Panc1 (cell line): ENCODE measurements at regions not wholly inside any gene's neighbourhood (a gene's known extent, or its start where the extent isn't known, plus 50 kb on each side); places are given as distances from the start of the nearest gene placed in this dataset.

Source experiments
- ATAC-seq: fragments of 200-7000 bp; cut with Tn5 transposase; 2 replicates; pipeline ENCODE4 v1.9.1; 2020; ENCODE audit warnings: mild to moderate bottlenecking, moderate library complexity
- BruUV-seq: library from RNA; stranded (reverse); fragments of 400-500 nt; replicated peaks from 2 replicates; lab custom pipeline; 2021; lab: Mats Ljungman, UMichigan
- CTCF ChIA-PET: fragments of 300-600 bp; sonication (Branson Sonifier 250); formaldehyde crosslinking; loops from one replicate; lab custom pipeline; 2022; ENCODE audit warnings: antibody characterized with exemption; lab: Charles Lee
- POLR2A ChIA-PET: fragments of 300-600 bp; sonication (Branson Sonifier 250); formaldehyde crosslinking; loops from one replicate; lab custom pipeline; 2022; ENCODE audit warnings: antibody characterized with exemption; lab: Charles Lee
- DNase-seq: peaks from one replicate; pipeline ENCODE4 v3.0.0-alpha.2; 2010; ENCODE audit warnings: low read depth, low spot score
- H3K27ac ChIP-seq: 2 replicates; pipeline ENCODE4 v1.5.1; 2011; ENCODE audit warnings: mild to moderate bottlenecking, low read length, inconsistent platforms
- H3K27me3 ChIP-seq: fragments of 200-500 bp; sonication (Bioruptor generic); 2 replicates; pipeline ENCODE4 v1.6.0; 2014; ENCODE audit warnings: low read length, inconsistent platforms; ENCODE audit not compliant: control insufficient read depth, insufficient read depth
- H3K36me3 ChIP-seq: fragments of 200-500 bp; sonication (Bioruptor generic); 2 replicates; pipeline ENCODE4 v1.5.1; 2014; ENCODE audit warnings: inconsistent platforms, mild to moderate bottlenecking, low read length, moderate library complexity; ENCODE audit not compliant: control insufficient read depth, insufficient read depth
- H3K4me1 ChIP-seq: 2 replicates; pipeline ENCODE4 v1.5.1; 2011; ENCODE audit warnings: inconsistent platforms, mild to moderate bottlenecking, low read length, moderate library complexity; ENCODE audit not compliant: control insufficient read depth, insufficient read depth
- H3K4me3 ChIP-seq, 2 experiments: 2 replicates each; pipeline ENCODE4 v1.5.1; 2011 to 2012; ENCODE audit warnings: low read depth in 2 of 2, low read length in 2 of 2, mild to moderate bottlenecking in 2 of 2, inconsistent platforms in 1 of 2, moderate library complexity in 1 of 2
- H3K9me3 ChIP-seq: fragments of 200-500 bp; sonication (Bioruptor generic); 2 replicates; pipeline ENCODE4 v1.5.1; 2014; ENCODE audit warnings: low read depth, mild to moderate bottlenecking, inconsistent platforms, low read length, moderate library complexity; ENCODE audit not compliant: control insufficient read depth, insufficient read depth
- POLR2AphosphoS5 ChIP-seq: IDR thresholded peaks from 2 replicates; pipeline ENCODE4 v1.6.1; 2012; ENCODE audit warnings: mild to moderate bottlenecking, low read depth, low read length, moderate library complexity
- SIN3A ChIP-seq: IDR thresholded peaks from 2 replicates; pipeline ENCODE4 v1.6.1; 2012; ENCODE audit warnings: low read depth, mild to moderate bottlenecking, low read length, moderate library complexity, borderline replicate concordance; ENCODE audit not compliant: insufficient read depth
- TCF7L2 ChIP-seq: IDR thresholded peaks from 2 replicates; pipeline ENCODE4 v1.6.1; 2011; ENCODE audit warnings: mild to moderate bottlenecking, low read depth, low read length, inconsistent platforms
- in situ Hi-C: cut with HindIII; loops from 2 replicates; pipeline ENCODE4 v1.10.0; 2016; ENCODE audit warnings: low sequenced_read_pairs, low pct_unique_long_range_greater_than_20kb
- intact Hi-C: fragments of 100-400 bp; cut with micrococcal nuclease; formaldehyde crosslinking; loops from one replicate; pipeline ENCODE4 v1.10.0; 2022; ENCODE audit not compliant: unreplicated experiment
- TF ChIP-seq, protein P1 (sequence below), 2 experiments: IDR thresholded peaks; 2 replicates each; pipeline ENCODE4 v1.6.1; 2011 to 2012; ENCODE audit warnings: low read depth in 2 of 2, control low read depth in 1 of 2, low read length in 1 of 2, mild to moderate bottlenecking in 1 of 2, moderate library complexity in 1 of 2; ENCODE audit not compliant: insufficient read depth in 1 of 2
- TF ChIP-seq, protein P2 (sequence below): fragments of 450-650 bp; IDR thresholded peaks from 2 replicates; pipeline ENCODE4 v1.5.1; 2017; ENCODE audit warnings: mild to moderate bottlenecking

- H3K9me3 ChIP-seq: no peaks in the 10 kb centered on the region
- H3K4me1 ChIP-seq: no peaks in the 10 kb centered on the region
- TF ChIP-seq, protein P1, sequence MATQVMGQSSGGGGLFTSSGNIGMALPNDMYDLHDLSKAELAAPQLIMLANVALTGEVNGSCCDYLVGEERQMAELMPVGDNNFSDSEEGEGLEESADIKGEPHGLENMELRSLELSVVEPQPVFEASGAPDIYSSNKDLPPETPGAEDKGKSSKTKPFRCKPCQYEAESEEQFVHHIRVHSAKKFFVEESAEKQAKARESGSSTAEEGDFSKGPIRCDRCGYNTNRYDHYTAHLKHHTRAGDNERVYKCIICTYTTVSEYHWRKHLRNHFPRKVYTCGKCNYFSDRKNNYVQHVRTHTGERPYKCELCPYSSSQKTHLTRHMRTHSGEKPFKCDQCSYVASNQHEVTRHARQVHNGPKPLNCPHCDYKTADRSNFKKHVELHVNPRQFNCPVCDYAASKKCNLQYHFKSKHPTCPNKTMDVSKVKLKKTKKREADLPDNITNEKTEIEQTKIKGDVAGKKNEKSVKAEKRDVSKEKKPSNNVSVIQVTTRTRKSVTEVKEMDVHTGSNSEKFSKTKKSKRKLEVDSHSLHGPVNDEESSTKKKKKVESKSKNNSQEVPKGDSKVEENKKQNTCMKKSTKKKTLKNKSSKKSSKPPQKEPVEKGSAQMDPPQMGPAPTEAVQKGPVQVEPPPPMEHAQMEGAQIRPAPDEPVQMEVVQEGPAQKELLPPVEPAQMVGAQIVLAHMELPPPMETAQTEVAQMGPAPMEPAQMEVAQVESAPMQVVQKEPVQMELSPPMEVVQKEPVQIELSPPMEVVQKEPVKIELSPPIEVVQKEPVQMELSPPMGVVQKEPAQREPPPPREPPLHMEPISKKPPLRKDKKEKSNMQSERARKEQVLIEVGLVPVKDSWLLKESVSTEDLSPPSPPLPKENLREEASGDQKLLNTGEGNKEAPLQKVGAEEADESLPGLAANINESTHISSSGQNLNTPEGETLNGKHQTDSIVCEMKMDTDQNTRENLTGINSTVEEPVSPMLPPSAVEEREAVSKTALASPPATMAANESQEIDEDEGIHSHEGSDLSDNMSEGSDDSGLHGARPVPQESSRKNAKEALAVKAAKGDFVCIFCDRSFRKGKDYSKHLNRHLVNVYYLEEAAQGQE (IDR thresholded peaks at IDR 0.05; ENCODE audit: insufficient read depth in 1 of 2, low read depth in 2 of 2, low read length in 1 of 2): no peak
- TF ChIP-seq TCF7L2: no peak
- TF ChIP-seq, protein P2, sequence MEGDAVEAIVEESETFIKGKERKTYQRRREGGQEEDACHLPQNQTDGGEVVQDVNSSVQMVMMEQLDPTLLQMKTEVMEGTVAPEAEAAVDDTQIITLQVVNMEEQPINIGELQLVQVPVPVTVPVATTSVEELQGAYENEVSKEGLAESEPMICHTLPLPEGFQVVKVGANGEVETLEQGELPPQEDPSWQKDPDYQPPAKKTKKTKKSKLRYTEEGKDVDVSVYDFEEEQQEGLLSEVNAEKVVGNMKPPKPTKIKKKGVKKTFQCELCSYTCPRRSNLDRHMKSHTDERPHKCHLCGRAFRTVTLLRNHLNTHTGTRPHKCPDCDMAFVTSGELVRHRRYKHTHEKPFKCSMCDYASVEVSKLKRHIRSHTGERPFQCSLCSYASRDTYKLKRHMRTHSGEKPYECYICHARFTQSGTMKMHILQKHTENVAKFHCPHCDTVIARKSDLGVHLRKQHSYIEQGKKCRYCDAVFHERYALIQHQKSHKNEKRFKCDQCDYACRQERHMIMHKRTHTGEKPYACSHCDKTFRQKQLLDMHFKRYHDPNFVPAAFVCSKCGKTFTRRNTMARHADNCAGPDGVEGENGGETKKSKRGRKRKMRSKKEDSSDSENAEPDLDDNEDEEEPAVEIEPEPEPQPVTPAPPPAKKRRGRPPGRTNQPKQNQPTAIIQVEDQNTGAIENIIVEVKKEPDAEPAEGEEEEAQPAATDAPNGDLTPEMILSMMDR: no peak
- TF ChIP-seq POLR2AphosphoS5: no peak
- TF ChIP-seq SIN3A: no peak
- ChIA-PET CTCF (no interaction called here), POLR2A (no interaction called here)
- H3K36me3 ChIP-seq: no peaks in the 10 kb centered on the region
- in situ Hi-C loops: no loop called here
- DNase-seq (no peak), ATAC-seq (no peak)
- intact Hi-C loops: no loop called here
- no peak overlapping the region for H3K27ac ChIP-seq
- H3K4me3 ChIP-seq: no peak overlapping the region
- no TSS peak for BruUV-seq
- no peaks in the 10 kb centered on the region for H3K27me3 ChIP-seq
These were observed 2466.4 kb upstream of the PCDH20 start for GRCh38 chr13:63882052-63882451.

DNA sequence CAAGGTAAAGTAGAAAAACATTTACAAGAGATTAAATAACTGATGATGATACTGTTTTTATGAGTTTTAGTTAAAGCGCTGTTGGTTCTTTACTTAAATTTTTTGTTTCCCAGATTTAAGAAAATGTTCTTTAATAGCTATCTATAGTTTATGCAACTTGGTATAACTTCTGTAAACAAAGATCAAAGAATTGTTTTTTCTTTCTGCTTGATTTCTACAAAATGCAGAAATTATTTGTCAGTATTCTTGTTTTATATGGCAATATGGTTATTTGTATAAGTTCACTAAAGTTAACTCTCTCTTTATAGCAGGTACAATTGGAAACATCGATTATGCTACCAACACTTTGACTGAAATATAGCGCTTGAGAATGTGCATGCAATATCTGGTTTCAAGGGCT lies 2465.1 kb upstream of the PCDH20 start:
- H3K27me3 ChIP-seq: no peaks in the 10 kb centered on the region
- DNase-seq: no peak
- ChIA-PET CTCF (no interaction called here), POLR2A (no interaction called here)
- ATAC-seq: no peak
- no peak overlapping the region for H3K4me3 ChIP-seq
- no peaks in the 10 kb centered on the region for H3K9me3 ChIP-seq
- H3K27ac ChIP-seq: no peak overlapping the region
- in situ Hi-C loops: no loop called here
- no TSS peak for BruUV-seq
- no peaks in the 10 kb centered on the region for H3K4me1 ChIP-seq
- TF ChIP-seq, protein P1 (IDR thresholded peaks at IDR 0.05; ENCODE audit: insufficient read depth in 1 of 2, low read depth in 2 of 2, low read length in 1 of 2): no peak
- TF ChIP-seq TCF7L2: no peak
- no peak for TF ChIP-seq SIN3A
- TF ChIP-seq, protein P2: no peak
- TF ChIP-seq POLR2AphosphoS5: no peak
- intact Hi-C loops: no loop called here
- no peaks in the 10 kb centered on the region for H3K36me3 ChIP-seq
